ENCODE measurements at regions not wholly inside any gene's neighbourhood (a gene's known extent, or its start where the extent isn't known, plus 50 kb on each side); places are given as distances from the start of the nearest gene placed in this dataset.

GRCh38 chr9:89749500-89750116, 144.8 kb downstream of the GADD45G start:
- TF ChIP-seq CTCF (conservative IDR thresholded peaks at IDR 0.05 in 1 of 2, IDR thresholded peaks at IDR 0.05 in 1 of 2; ENCODE audit: extremely low read depth in 1 of 2, insufficient read depth in 1 of 2, low read depth in 1 of 2, low read length in 2 of 2) (no peak), EZH2 (IDR thresholded peaks at IDR 0.05; ENCODE audit: borderline replicate concordance, low read length) (no peak)

Data from mammary epithelial cell (primary cell).